ENCODE measurements at regions not wholly inside any gene's neighbourhood (a gene's known extent, or its start where the extent isn't known, plus 50 kb on each side); places are given as distances from the start of the nearest gene placed in this dataset.

GRCh38 chr20:50323209-50323608 lies 132.6 kb downstream of the CEBPB start:
- Histone ChIP-seq H3K9me3 (replicated peaks; ENCODE audit: insufficient read depth, low read length) (no peaks in the 10 kb centered on the region), H3K27ac (ENCODE audit: low read length) (no peak overlapping the region), H3K9ac (ENCODE audit: low read length) (no peak overlapping the region), H4K20me1 (ENCODE audit: insufficient read depth, low read length) (no peaks in the 10 kb centered on the region), H3K27me3 (replicated peaks; ENCODE audit: insufficient read depth, low read length) (peaks cover 80% of the 10 kb centered on the region), H3K4me2 (ENCODE audit: low read depth, low read length) (no peak overlapping the region), H3K4me3 (ENCODE audit: low read length) (no peak overlapping the region), H3K36me3 (replicated peaks; ENCODE audit: insufficient read depth, low read length) (no peaks in the 10 kb centered on the region), H2AFZ (ENCODE audit: low read length) (no peak overlapping the region), H3K4me1 (ENCODE audit: low read length) (no peaks in the 10 kb centered on the region), H3F3A (ENCODE audit: insufficient read depth, low read length) (no peaks in the 10 kb centered on the region), H3K79me2 (ENCODE audit: low read length) (no peaks in the 10 kb centered on the region), H3K9me2 (replicated peaks; ENCODE audit: insufficient read depth, low read length) (no peaks in the 10 kb centered on the region)
- TF ChIP-seq EZH2phosphoT487 (IDR thresholded peaks at IDR 0.05; ENCODE audit: low read length), result no peak
- no peak for TF ChIP-seq EZH2 (optimal IDR thresholded peaks at IDR 0.05; ENCODE audit: low read depth, low read length)
- TF ChIP-seq, protein P1, sequence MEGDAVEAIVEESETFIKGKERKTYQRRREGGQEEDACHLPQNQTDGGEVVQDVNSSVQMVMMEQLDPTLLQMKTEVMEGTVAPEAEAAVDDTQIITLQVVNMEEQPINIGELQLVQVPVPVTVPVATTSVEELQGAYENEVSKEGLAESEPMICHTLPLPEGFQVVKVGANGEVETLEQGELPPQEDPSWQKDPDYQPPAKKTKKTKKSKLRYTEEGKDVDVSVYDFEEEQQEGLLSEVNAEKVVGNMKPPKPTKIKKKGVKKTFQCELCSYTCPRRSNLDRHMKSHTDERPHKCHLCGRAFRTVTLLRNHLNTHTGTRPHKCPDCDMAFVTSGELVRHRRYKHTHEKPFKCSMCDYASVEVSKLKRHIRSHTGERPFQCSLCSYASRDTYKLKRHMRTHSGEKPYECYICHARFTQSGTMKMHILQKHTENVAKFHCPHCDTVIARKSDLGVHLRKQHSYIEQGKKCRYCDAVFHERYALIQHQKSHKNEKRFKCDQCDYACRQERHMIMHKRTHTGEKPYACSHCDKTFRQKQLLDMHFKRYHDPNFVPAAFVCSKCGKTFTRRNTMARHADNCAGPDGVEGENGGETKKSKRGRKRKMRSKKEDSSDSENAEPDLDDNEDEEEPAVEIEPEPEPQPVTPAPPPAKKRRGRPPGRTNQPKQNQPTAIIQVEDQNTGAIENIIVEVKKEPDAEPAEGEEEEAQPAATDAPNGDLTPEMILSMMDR (IDR thresholded peaks at IDR 0.05; ENCODE audit: low read length), result no peak
- DNase-seq, result no peak

DNA sequence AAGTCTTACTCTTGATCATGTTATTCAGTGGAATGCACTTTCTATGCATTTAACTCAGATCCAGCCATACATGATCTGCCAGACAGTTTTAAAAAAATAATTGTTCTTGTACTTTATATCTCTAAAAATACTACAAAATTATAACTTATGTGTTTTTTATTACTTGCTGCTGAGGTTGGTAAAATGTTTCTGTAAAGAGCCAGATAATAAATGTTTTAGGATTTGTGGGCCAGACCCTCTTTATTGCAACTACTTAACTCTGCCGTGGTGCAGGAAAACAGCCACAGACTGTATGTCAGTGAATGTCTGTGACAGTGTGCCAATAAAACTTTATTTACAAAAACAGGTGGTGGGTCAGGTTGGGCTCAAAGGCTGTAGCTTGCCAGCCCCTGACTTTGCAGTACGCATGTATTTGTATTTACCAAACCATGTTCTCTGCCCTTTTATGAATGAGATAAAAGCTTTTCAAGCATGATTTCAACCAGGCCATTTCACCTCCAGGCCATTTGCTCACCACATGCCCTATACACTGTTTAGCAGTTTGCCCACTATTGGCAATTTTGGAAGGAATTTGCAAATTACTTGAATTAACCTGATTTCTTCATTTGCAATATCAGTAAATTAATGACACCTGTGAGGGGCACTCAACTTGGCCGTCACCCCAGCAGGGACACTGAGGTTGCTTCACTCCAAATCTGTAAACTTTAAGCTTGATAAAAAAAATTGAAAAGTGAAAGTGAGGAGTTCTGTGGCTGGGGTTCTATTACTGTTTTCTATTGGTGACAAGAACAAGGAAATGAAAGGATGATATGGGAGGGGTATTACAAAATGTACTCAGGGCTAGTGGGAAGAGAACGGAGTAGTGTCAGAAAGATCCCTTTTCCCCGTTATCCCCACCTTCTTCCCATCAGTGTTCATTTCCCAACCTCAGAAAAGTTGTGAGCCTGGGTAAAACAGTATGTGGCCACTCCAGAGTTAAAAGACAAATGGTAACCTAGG lies 133.4 kb downstream of the CEBPB start:
- H3K36me3 ChIP-seq (replicated peaks; ENCODE audit: insufficient read depth, low read length), result no peaks in the 10 kb centered on the region
- no peak overlapping the region for H3K9ac ChIP-seq (ENCODE audit: low read length)
- H3K27ac ChIP-seq (ENCODE audit: low read length), result no peak overlapping the region

GRCh38 chr20:50325215-50325614 lies 134.6 kb downstream of the CEBPB start:
- no peak overlapping the region for H3K4me2 ChIP-seq (ENCODE audit: low read depth, low read length)
- H3K27ac ChIP-seq (ENCODE audit: low read length), result no peak overlapping the region
- no peaks in the 10 kb centered on the region for H3K4me1 ChIP-seq (ENCODE audit: low read length)
- no peaks in the 10 kb centered on the region for H3F3A ChIP-seq (ENCODE audit: insufficient read depth, low read length)
- H3K9me2 ChIP-seq (replicated peaks; ENCODE audit: insufficient read depth, low read length), result no peaks in the 10 kb centered on the region
- H3K4me3 ChIP-seq (ENCODE audit: low read length), result no peak overlapping the region
- no peaks in the 10 kb centered on the region for H3K79me2 ChIP-seq (ENCODE audit: low read length)
- H4K20me1 ChIP-seq (ENCODE audit: insufficient read depth, low read length), result no peaks in the 10 kb centered on the region
- no peak overlapping the region for H2AFZ ChIP-seq (ENCODE audit: low read length)
- H3K27me3 ChIP-seq (replicated peaks; ENCODE audit: insufficient read depth, low read length), result peaks cover 79% of the 10 kb centered on the region
- H3K9ac ChIP-seq (ENCODE audit: low read length), result no peak overlapping the region
- H3K36me3 ChIP-seq (replicated peaks; ENCODE audit: insufficient read depth, low read length), result no peaks in the 10 kb centered on the region
- H3K9me3 ChIP-seq (replicated peaks; ENCODE audit: insufficient read depth, low read length), result no peaks in the 10 kb centered on the region
- no peak for DNase-seq
- TF ChIP-seq EZH2phosphoT487 (IDR thresholded peaks at IDR 0.05; ENCODE audit: low read length), result no peak

More for the DNA sequence above, 133.4 kb downstream of the CEBPB start:
- Histone ChIP-seq H3F3A (ENCODE audit: insufficient read depth, low read length) (no peaks in the 10 kb centered on the region), H3K79me2 (ENCODE audit: low read length) (no peaks in the 10 kb centered on the region), H3K9me2 (replicated peaks; ENCODE audit: insufficient read depth, low read length) (no peaks in the 10 kb centered on the region), H4K20me1 (ENCODE audit: insufficient read depth, low read length) (no peaks in the 10 kb centered on the region), H3K27me3 (replicated peaks; ENCODE audit: insufficient read depth, low read length) (peaks cover 79% of the 10 kb centered on the region), H3K9me3 (replicated peaks; ENCODE audit: insufficient read depth, low read length) (no peaks in the 10 kb centered on the region), H2AFZ (ENCODE audit: low read length) (no peak overlapping the region), H3K4me2 (ENCODE audit: low read depth, low read length) (no peak overlapping the region), H3K4me1 (ENCODE audit: low read length) (no peaks in the 10 kb centered on the region), H3K4me3 (ENCODE audit: low read length) (no peak overlapping the region)
- DNase-seq, result no peak
- no peak for TF ChIP-seq EZH2 (optimal IDR thresholded peaks at IDR 0.05; ENCODE audit: low read depth, low read length)
- TF ChIP-seq, protein P1 (IDR thresholded peaks at IDR 0.05; ENCODE audit: low read length), result no peak
- no peak for TF ChIP-seq EZH2phosphoT487 (IDR thresholded peaks at IDR 0.05; ENCODE audit: low read length)

DNA sequence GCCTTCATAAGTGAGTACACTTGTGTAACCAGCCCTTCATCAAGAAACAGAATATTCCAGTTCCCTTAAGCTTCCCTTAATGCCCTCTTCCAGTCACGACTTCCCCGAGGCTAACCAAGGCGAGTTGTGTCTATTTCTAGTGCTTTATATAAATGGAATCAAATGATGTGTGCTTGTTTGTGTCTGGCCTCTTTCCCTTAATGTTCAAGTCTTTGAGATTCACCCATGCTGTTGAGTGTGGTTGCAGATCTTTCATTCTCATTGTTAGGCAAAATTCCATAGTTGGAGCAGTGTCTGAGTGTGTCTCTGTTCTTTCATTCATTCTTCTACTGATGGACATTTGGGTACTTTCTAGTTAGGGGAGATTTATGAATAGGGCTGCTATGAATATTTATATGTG lies 135.0 kb downstream of the CEBPB start:
- Histone ChIP-seq H3K9ac (ENCODE audit: low read length) (no peak overlapping the region), H3K4me2 (ENCODE audit: low read depth, low read length) (no peak overlapping the region), H3K36me3 (replicated peaks; ENCODE audit: insufficient read depth, low read length) (no peaks in the 10 kb centered on the region), H3K27me3 (replicated peaks; ENCODE audit: insufficient read depth, low read length) (peaks cover 77% of the 10 kb centered on the region), H4K20me1 (ENCODE audit: insufficient read depth, low read length) (no peaks in the 10 kb centered on the region), H3K79me2 (ENCODE audit: low read length) (no peaks in the 10 kb centered on the region), H3K27ac (ENCODE audit: low read length) (no peak overlapping the region), H3K4me3 (ENCODE audit: low read length) (no peak overlapping the region), H3K9me2 (replicated peaks; ENCODE audit: insufficient read depth, low read length) (no peaks in the 10 kb centered on the region), H3K9me3 (replicated peaks; ENCODE audit: insufficient read depth, low read length) (no peaks in the 10 kb centered on the region), H3F3A (ENCODE audit: insufficient read depth, low read length) (no peaks in the 10 kb centered on the region), H3K4me1 (ENCODE audit: low read length) (no peaks in the 10 kb centered on the region), H2AFZ (ENCODE audit: low read length) (no peak overlapping the region)
- TF ChIP-seq EZH2phosphoT487 (IDR thresholded peaks at IDR 0.05; ENCODE audit: low read length), result no peak
- DNase-seq, result no peak
